ENCODE measurements at regions not wholly inside any gene's neighbourhood (a gene's known extent, or its start where the extent isn't known, plus 50 kb on each side); places are given as distances from the start of the nearest gene placed in this dataset.

GRCh38 chrX:155695419-155695818 is 82.7 kb upstream of the TMLHE start:
- TF ChIP-seq ZNF691 (CRISPR knock-in tag; IDR thresholded peaks at IDR 0.05; ENCODE audit: borderline replicate concordance, low read depth) (no peak), EP300 (IDR thresholded peaks at IDR 0.05; ENCODE audit: low read depth in 2 of 2, low read length in 2 of 2) (no peak), EP300 (CRISPR knock-in tag; IDR thresholded peaks at IDR 0.05; ENCODE audit: borderline replicate concordance) (no peak), ATF7-NPFF (CRISPR knock-in tag; IDR thresholded peaks at IDR 0.05; ENCODE audit: low read depth) (no peak), CTCF (CRISPR knock-in tag; IDR thresholded peaks at IDR 0.05) (no peak), MAX (IDR thresholded peaks at IDR 0.05) (no peak), ZNF557 (CRISPR knock-in tag; IDR thresholded peaks at IDR 0.05) (no peak), SNAPC4 (CRISPR knock-in tag; IDR thresholded peaks at IDR 0.05) (no peak), FOXJ3 (CRISPR knock-in tag; IDR thresholded peaks at IDR 0.05; ENCODE audit: borderline replicate concordance) (no peak), MEF2D (CRISPR knock-in tag; IDR thresholded peaks at IDR 0.05) (no peak), DR1 (CRISPR knock-in tag; IDR thresholded peaks at IDR 0.05) (no peak), BCL3 (CRISPR knock-in tag; IDR thresholded peaks at IDR 0.05) (no peak), CBX2 (IDR thresholded peaks at IDR 0.05; ENCODE audit: low read depth, low read length) (no peak), CBX2 (CRISPR knock-in tag; IDR thresholded peaks at IDR 0.05; ENCODE audit: low read depth) (no peak)
